ENCODE measurements at regions not wholly inside any gene's neighbourhood (a gene's known extent, or its start where the extent isn't known, plus 50 kb on each side); places are given as distances from the start of the nearest gene placed in this dataset.
"Not testable (repeated sequence)": the region's sequence is repeated elsewhere in the genome, so short reads cannot be mapped to it uniquely, and the experiment has no call there.

- not testable (repeated sequence) for DNase-seq; H3K36me3 ChIP-seq (ENCODE audit: control insufficient read depth, insufficient read depth, low read length)
Measured at GRCh38 chr12:31807081-31807772, 78.4 kb upstream of the AMN1 start.

GRCh38 chr12:31805681-31806080 is 76.9 kb upstream of the AMN1 start:
- H3K27ac ChIP-seq (ENCODE audit: insufficient read depth, low read length, poor library complexity, severe bottlenecking); H3K9me3 ChIP-seq (ENCODE audit: control insufficient read depth, low read length); H3K27me3 ChIP-seq (replicated peaks; ENCODE audit: control insufficient read depth, insufficient read depth, low read length, poor library complexity, severe bottlenecking); DNase-seq; H3K36me3 ChIP-seq (ENCODE audit: control insufficient read depth, insufficient read depth, low read length); H3K4me1 ChIP-seq (ENCODE audit: control insufficient read depth, insufficient read depth, low read length, poor library complexity, severe bottlenecking); H3K4me3 ChIP-seq (ENCODE audit: insufficient read depth, low read depth, low read length, poor library complexity, severe bottlenecking): not testable (repeated sequence)

More at GRCh38 chr12:31807081-31807772, 78.4 kb upstream of the AMN1 start:
- not testable (repeated sequence) for H3K4me3 ChIP-seq (ENCODE audit: insufficient read depth, low read depth, low read length, poor library complexity, severe bottlenecking); H3K4me1 ChIP-seq (ENCODE audit: control insufficient read depth, insufficient read depth, low read length, poor library complexity, severe bottlenecking); H3K27me3 ChIP-seq (replicated peaks; ENCODE audit: control insufficient read depth, insufficient read depth, low read length, poor library complexity, severe bottlenecking); H3K9me3 ChIP-seq (ENCODE audit: control insufficient read depth, low read length)
- peak overlapping the region; percentile 12 for H3K27ac ChIP-seq (ENCODE audit: insufficient read depth, low read length, poor library complexity, severe bottlenecking)

- not testable (repeated sequence) for H3K36me3 ChIP-seq (ENCODE audit: control insufficient read depth, insufficient read depth, low read length); H3K4me1 ChIP-seq (ENCODE audit: control insufficient read depth, insufficient read depth, low read length, poor library complexity, severe bottlenecking); DNase-seq; H3K27ac ChIP-seq (ENCODE audit: insufficient read depth, low read length, poor library complexity, severe bottlenecking); H3K9me3 ChIP-seq (ENCODE audit: control insufficient read depth, low read length); H3K27me3 ChIP-seq (replicated peaks; ENCODE audit: control insufficient read depth, insufficient read depth, low read length, poor library complexity, severe bottlenecking); H3K4me3 ChIP-seq (ENCODE audit: insufficient read depth, low read depth, low read length, poor library complexity, severe bottlenecking)
Measured at GRCh38 chr12:31804707-31805106, 75.9 kb upstream of the AMN1 start.

GRCh38 chr12:31804185-31804504 is 75.3 kb upstream of the AMN1 start:
- Histone ChIP-seq H3K27me3 (replicated peaks; ENCODE audit: control insufficient read depth, insufficient read depth, low read length, poor library complexity, severe bottlenecking) (no peaks in the 10 kb centered on the region), H3K4me1 (ENCODE audit: control insufficient read depth, insufficient read depth, low read length, poor library complexity, severe bottlenecking) (peaks cover 6% of the 10 kb centered on the region), H3K36me3 (ENCODE audit: control insufficient read depth, insufficient read depth, low read length) (no peaks in the 10 kb centered on the region), H3K4me3 (ENCODE audit: insufficient read depth, low read depth, low read length, poor library complexity, severe bottlenecking) (no peak overlapping the region), H3K27ac (ENCODE audit: insufficient read depth, low read length, poor library complexity, severe bottlenecking) (no peak overlapping the region), H3K9me3 (ENCODE audit: control insufficient read depth, low read length) (no peaks in the 10 kb centered on the region)
- DNase-seq = no peak

- Histone ChIP-seq H3K36me3 (ENCODE audit: control insufficient read depth, insufficient read depth, low read length) (no peaks in the 10 kb centered on the region), H3K4me3 (ENCODE audit: insufficient read depth, low read depth, low read length, poor library complexity, severe bottlenecking) (no peak overlapping the region), H3K4me1 (ENCODE audit: control insufficient read depth, insufficient read depth, low read length, poor library complexity, severe bottlenecking) (peaks cover 6% of the 10 kb centered on the region), H3K27ac (ENCODE audit: insufficient read depth, low read length, poor library complexity, severe bottlenecking) (no peak overlapping the region), H3K27me3 (replicated peaks; ENCODE audit: control insufficient read depth, insufficient read depth, low read length, poor library complexity, severe bottlenecking) (no peaks in the 10 kb centered on the region), H3K9me3 (ENCODE audit: control insufficient read depth, low read length) (no peaks in the 10 kb centered on the region)
- no peak for DNase-seq
Measured at GRCh38 chr12:31803306-31804184, 74.7 kb upstream of the AMN1 start.

GRCh38 chr12:31801872-31802271 is 73.1 kb upstream of the AMN1 start:
- no peaks in the 10 kb centered on the region for H3K27me3 ChIP-seq (replicated peaks; ENCODE audit: control insufficient read depth, insufficient read depth, low read length, poor library complexity, severe bottlenecking)
- H3K27ac ChIP-seq (ENCODE audit: insufficient read depth, low read length, poor library complexity, severe bottlenecking) = no peak overlapping the region
- DNase-seq = no peak
- H3K4me3 ChIP-seq (ENCODE audit: insufficient read depth, low read depth, low read length, poor library complexity, severe bottlenecking) = no peak overlapping the region
- H3K36me3 ChIP-seq (ENCODE audit: control insufficient read depth, insufficient read depth, low read length) = no peaks in the 10 kb centered on the region
- no peaks in the 10 kb centered on the region for H3K9me3 ChIP-seq (ENCODE audit: control insufficient read depth, low read length)
- peaks cover 9% of the 10 kb centered on the region for H3K4me1 ChIP-seq (ENCODE audit: control insufficient read depth, insufficient read depth, low read length, poor library complexity, severe bottlenecking)

GRCh38 chr12:31797230-31797872 is 68.5 kb upstream of the AMN1 start:
- H3K4me3 ChIP-seq (ENCODE audit: insufficient read depth, low read depth, low read length, poor library complexity, severe bottlenecking) = peak overlapping the region; percentile 16
- H3K27ac ChIP-seq (ENCODE audit: insufficient read depth, low read length, poor library complexity, severe bottlenecking) = peak overlapping the region; percentile 16
- no peaks in the 10 kb centered on the region for H3K36me3 ChIP-seq (ENCODE audit: control insufficient read depth, insufficient read depth, low read length)
- no peaks in the 10 kb centered on the region for H3K27me3 ChIP-seq (replicated peaks; ENCODE audit: control insufficient read depth, insufficient read depth, low read length, poor library complexity, severe bottlenecking)
- H3K4me1 ChIP-seq (ENCODE audit: control insufficient read depth, insufficient read depth, low read length, poor library complexity, severe bottlenecking) = peaks cover 7% of the 10 kb centered on the region
- no peaks in the 10 kb centered on the region for H3K9me3 ChIP-seq (ENCODE audit: control insufficient read depth, low read length)
- no peak for DNase-seq

GRCh38 chr12:31796270-31796951 is 67.6 kb upstream of the AMN1 start:
- no peaks in the 10 kb centered on the region for H3K36me3 ChIP-seq (ENCODE audit: control insufficient read depth, insufficient read depth, low read length)
- no peaks in the 10 kb centered on the region for H3K27me3 ChIP-seq (replicated peaks; ENCODE audit: control insufficient read depth, insufficient read depth, low read length, poor library complexity, severe bottlenecking)
- H3K9me3 ChIP-seq (ENCODE audit: control insufficient read depth, low read length) = no peaks in the 10 kb centered on the region
- H3K27ac ChIP-seq (ENCODE audit: insufficient read depth, low read length, poor library complexity, severe bottlenecking) = no peak overlapping the region
- DNase-seq = no peak
- no peak overlapping the region for H3K4me3 ChIP-seq (ENCODE audit: insufficient read depth, low read depth, low read length, poor library complexity, severe bottlenecking)
- H3K4me1 ChIP-seq (ENCODE audit: control insufficient read depth, insufficient read depth, low read length, poor library complexity, severe bottlenecking) = peaks cover 7% of the 10 kb centered on the region

GRCh38 chr12:31794745-31795144 is 65.9 kb upstream of the AMN1 start:
- Histone ChIP-seq H3K36me3 (ENCODE audit: control insufficient read depth, insufficient read depth, low read length) (no peaks in the 10 kb centered on the region), H3K4me3 (ENCODE audit: insufficient read depth, low read depth, low read length, poor library complexity, severe bottlenecking) (no peak overlapping the region), H3K27me3 (replicated peaks; ENCODE audit: control insufficient read depth, insufficient read depth, low read length, poor library complexity, severe bottlenecking) (no peaks in the 10 kb centered on the region), H3K9me3 (ENCODE audit: control insufficient read depth, low read length) (no peaks in the 10 kb centered on the region), H3K4me1 (ENCODE audit: control insufficient read depth, insufficient read depth, low read length, poor library complexity, severe bottlenecking) (peaks cover 7% of the 10 kb centered on the region), H3K27ac (ENCODE audit: insufficient read depth, low read length, poor library complexity, severe bottlenecking) (no peak overlapping the region)
- no peak for DNase-seq
